ENCODE measurements at regions not wholly inside any gene's neighbourhood (a gene's known extent, or its start where the extent isn't known, plus 50 kb on each side); places are given as distances from the start of the nearest gene placed in this dataset.

DNA sequence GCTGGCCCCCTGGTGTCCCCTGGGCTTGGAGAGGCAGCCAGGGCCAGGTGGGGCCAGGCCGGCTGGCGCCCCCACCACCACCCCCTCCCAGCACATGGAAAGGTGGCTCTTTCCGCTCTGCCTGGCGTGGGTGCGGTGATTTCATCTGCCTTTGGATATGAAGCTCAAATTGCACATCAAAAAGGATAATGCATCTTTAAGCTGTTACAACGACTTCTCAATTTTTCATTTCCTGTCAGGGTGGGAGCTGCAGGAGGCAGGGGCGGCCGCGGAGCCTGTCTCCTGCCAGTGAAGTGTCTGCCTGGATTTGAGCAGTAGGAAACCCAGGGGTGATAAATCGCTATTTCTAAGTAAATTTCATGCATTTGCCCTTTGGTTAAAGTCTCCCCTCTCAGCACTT is 169.2 kb upstream of the MVB12B start:
- TF ChIP-seq YY1 (IDR thresholded peaks at IDR 0.05; ENCODE audit: insufficient read depth, insufficient read length) (no peak), ZNF274 (IDR thresholded peaks at IDR 0.05; ENCODE audit: low read depth, low read length) (no peak), SUZ12 (IDR thresholded peaks at IDR 0.05; ENCODE audit: extremely low read depth, insufficient read depth, insufficient read length) (no peak)

All from NT2/D1 (cell line).